ENCODE measurements at regions not wholly inside any gene's neighbourhood (a gene's known extent, or its start where the extent isn't known, plus 50 kb on each side); places are given as distances from the start of the nearest gene placed in this dataset.

- DNase-seq = no peak
Observed at GRCh38 chr12:41737423-41737822, 407.3 kb downstream of the GXYLT1 start.

GRCh38 chr12:41736436-41736835 lies 408.2 kb downstream of the GXYLT1 start:
- DNase-seq = no peak

- no peak for DNase-seq
Observed at GRCh38 chr12:41731691-41732090, 413.0 kb downstream of the GXYLT1 start.

GRCh38 chr12:41731061-41731460 lies 413.6 kb downstream of the GXYLT1 start:
- DNase-seq = no peak

GRCh38 chr12:41724216-41724615 lies 420.5 kb downstream of the GXYLT1 start:
- DNase-seq = no peak

- DNase-seq = no peak
Observed at GRCh38 chr12:41719214-41719613, 425.5 kb downstream of the GXYLT1 start.

GRCh38 chr12:41715256-41715655 lies 429.4 kb downstream of the GXYLT1 start:
- no peak for DNase-seq

GRCh38 chr12:41709463-41710285 lies 435.0 kb downstream of the GXYLT1 start:
- no peak for DNase-seq

GRCh38 chr12:41709012-41709411 lies 435.7 kb downstream of the GXYLT1 start:
- DNase-seq = no peak

- DNase-seq = no peak
Observed at GRCh38 chr12:41706376-41706775, 438.3 kb downstream of the GXYLT1 start.

GRCh38 chr12:41701943-41702601 lies 442.6 kb downstream of the GXYLT1 start:
- no peak for DNase-seq

GRCh38 chr12:41700940-41701339 lies 443.7 kb downstream of the GXYLT1 start:
- no peak for DNase-seq

- DNase-seq = no peak
Observed at GRCh38 chr12:41699658-41700057, 445.0 kb downstream of the GXYLT1 start.

GRCh38 chr12:41697161-41697560 lies 447.5 kb downstream of the GXYLT1 start:
- no peak for DNase-seq

GRCh38 chr12:41684997-41685396 lies 459.7 kb downstream of the GXYLT1 start:
- DNase-seq = no peak

GRCh38 chr12:41683513-41684240 lies 461.0 kb downstream of the GXYLT1 start:
- DNase-seq = no peak

- no peak for DNase-seq
Observed at GRCh38 chr12:41683023-41683422, 461.7 kb downstream of the GXYLT1 start.

GRCh38 chr12:41681898-41682297 lies 462.8 kb downstream of the GXYLT1 start:
- no peak for DNase-seq

GRCh38 chr12:41680155-41680554 lies 464.5 kb downstream of the GXYLT1 start:
- DNase-seq = no peak

GRCh38 chr12:41663598-41664265 lies 475.6 kb downstream of the PDZRN4 start:
- no peak for DNase-seq

GRCh38 chr12:41661141-41661765 lies 473.1 kb downstream of the PDZRN4 start:
- DNase-seq = no peak

GRCh38 chr12:41656454-41656853 lies 468.3 kb downstream of the PDZRN4 start:
- DNase-seq = no peak
